Lower lobe of right lung (tissue), 2 donors: ENCODE measurements at regions not wholly inside any gene's neighbourhood (a gene's known extent, or its start where the extent isn't known, plus 50 kb on each side); places are given as distances from the start of the nearest gene placed in this dataset.
"Not testable (repeated sequence)": the region's sequence is repeated elsewhere in the genome, so short reads cannot be mapped to it uniquely, and the experiment has no call there.

Experiments
- ATAC-seq, 2 donors: fragments of 200-7000 bp; cut with Tn5 transposase; one replicate each; pipeline ENCODE4 v1.9.1; 2020 to 2022; ENCODE audit warnings: mild to moderate bottlenecking in 2 of 2, moderate library complexity in 2 of 2
- DNase-seq: peaks from one replicate; pipeline ENCODE4 v3.0.0-alpha.2; 2020
- H3K27ac ChIP-seq: fragments of 200-600 bp; one replicate; pipeline ENCODE4 v1.8.0; 2022
- H3K27me3 ChIP-seq: fragments of 200-600 bp; one replicate; pipeline ENCODE4 v1.8.0; 2022; ENCODE audit warnings: low read depth
- H3K36me3 ChIP-seq: fragments of 200-600 bp; one replicate; pipeline ENCODE4 v1.8.0; 2022; ENCODE audit warnings: mild to moderate bottlenecking
- H3K4me1 ChIP-seq: fragments of 200-600 bp; one replicate; pipeline ENCODE4 v1.8.0; 2022
- H3K4me3 ChIP-seq: fragments of 200-600 bp; one replicate; pipeline ENCODE4 v1.8.0; 2022; ENCODE audit warnings: mild to moderate bottlenecking
- H3K9me3 ChIP-seq: fragments of 200-600 bp; one replicate; pipeline ENCODE4 v1.8.0; 2022
- CTCF ChIP-seq: fragments of 200-600 bp; IDR thresholded peaks from one replicate; pipeline ENCODE4 v1.8.0; 2022; ENCODE audit warnings: antibody characterized with exemption, mild to moderate bottlenecking
- intact Hi-C: fragments of 100-400 bp; cut with DNase I; formaldehyde crosslinking; loops from one replicate; pipeline ENCODE4 v1.11.0; 2022
- donor health status: DM: no; HTN: yes; CAD: no; lungs with severe emphysema.

- no peaks in the 10 kb centered on the region for H3K27me3 ChIP-seq
- no peak overlapping the region for H3K4me3 ChIP-seq
- DNase-seq: no peak
- no peak for TF ChIP-seq CTCF
- H3K9me3 ChIP-seq: no peaks in the 10 kb centered on the region
- no peaks in the 10 kb centered on the region for H3K4me1 ChIP-seq
- intact Hi-C loops: no loop called here
- ATAC-seq: no peak
- H3K36me3 ChIP-seq: no peaks in the 10 kb centered on the region
- no peak overlapping the region for H3K27ac ChIP-seq
These were observed 589.4 kb upstream of the MBL2 start for GRCh38 chr10:53361936-53362335.

- no peak overlapping the region for H3K27ac ChIP-seq
- H3K4me3 ChIP-seq: no peak overlapping the region
- no peaks in the 10 kb centered on the region for H3K36me3 ChIP-seq
- intact Hi-C loops: no loop called here
- H3K27me3 ChIP-seq: no peaks in the 10 kb centered on the region
- no peaks in the 10 kb centered on the region for H3K9me3 ChIP-seq
- no peak for TF ChIP-seq CTCF
- H3K4me1 ChIP-seq: no peaks in the 10 kb centered on the region
- ATAC-seq: no peak
- DNase-seq: no peak
These were observed 588.7 kb upstream of the MBL2 start for GRCh38 chr10:53361281-53361680.

GRCh38 chr10:53358978-53359377 is 586.4 kb upstream of the MBL2 start:
- H3K4me3 ChIP-seq, DNase-seq, intact Hi-C loops, H3K27ac ChIP-seq, ATAC-seq, H3K27me3 ChIP-seq, H3K36me3 ChIP-seq, H3K9me3 ChIP-seq, H3K4me1 ChIP-seq: not testable (repeated sequence)

- intact Hi-C loops: no loop called here
- TF ChIP-seq CTCF: no peak
- ATAC-seq: no peak
- Histone ChIP-seq H3K9me3 (no peaks in the 10 kb centered on the region), H3K4me3 (no peak overlapping the region), H3K27ac (no peak overlapping the region), H3K27me3 (no peaks in the 10 kb centered on the region), H3K4me1 (no peaks in the 10 kb centered on the region), H3K36me3 (no peaks in the 10 kb centered on the region)
- no peak for DNase-seq
These were observed 586.0 kb upstream of the MBL2 start for GRCh38 chr10:53358536-53358935.

- Histone ChIP-seq H3K27ac (no peak overlapping the region), H3K36me3 (no peaks in the 10 kb centered on the region), H3K9me3 (no peaks in the 10 kb centered on the region), H3K4me1 (no peaks in the 10 kb centered on the region), H3K27me3 (no peaks in the 10 kb centered on the region), H3K4me3 (no peak overlapping the region)
- no peak for DNase-seq
- intact Hi-C loops: no loop called here
- no peak for TF ChIP-seq CTCF
- ATAC-seq: no peak
These were observed 585.0 kb upstream of the MBL2 start for GRCh38 chr10:53357587-53357986.

GRCh38 chr10:53356616-53357349 is 584.2 kb upstream of the MBL2 start:
- no peaks in the 10 kb centered on the region for H3K27me3 ChIP-seq
- DNase-seq (no peak), ATAC-seq (no peak)
- no peak for TF ChIP-seq CTCF
- no peaks in the 10 kb centered on the region for H3K9me3 ChIP-seq
- no peak overlapping the region for H3K27ac ChIP-seq
- H3K4me1 ChIP-seq: no peaks in the 10 kb centered on the region
- H3K36me3 ChIP-seq: no peaks in the 10 kb centered on the region
- intact Hi-C loops: no loop called here
- H3K4me3 ChIP-seq: no peak overlapping the region

- ATAC-seq, H3K36me3 ChIP-seq, H3K27ac ChIP-seq, intact Hi-C loops, H3K27me3 ChIP-seq, H3K4me3 ChIP-seq, H3K4me1 ChIP-seq, H3K9me3 ChIP-seq, DNase-seq: not testable (repeated sequence)
These were observed 569.9 kb upstream of the MBL2 start for GRCh38 chr10:53342531-53342930.

- H3K36me3 ChIP-seq, ATAC-seq, intact Hi-C loops, H3K4me3 ChIP-seq, H3K27ac ChIP-seq, H3K4me1 ChIP-seq, H3K27me3 ChIP-seq, DNase-seq: not testable (repeated sequence)
- peaks cover 24% of the 10 kb centered on the region for H3K9me3 ChIP-seq
These were observed 565.6 kb upstream of the MBL2 start for GRCh38 chr10:53338199-53338598.

GRCh38 chr10:53335803-53336422 is 563.3 kb upstream of the MBL2 start:
- H3K27ac ChIP-seq, H3K4me1 ChIP-seq, H3K36me3 ChIP-seq, H3K27me3 ChIP-seq, intact Hi-C loops, H3K4me3 ChIP-seq, ATAC-seq, DNase-seq: not testable (repeated sequence)
- H3K9me3 ChIP-seq: peaks cover 24% of the 10 kb centered on the region
